ENCODE measurements at regions not wholly inside any gene's neighbourhood (a gene's known extent, or its start where the extent isn't known, plus 50 kb on each side); places are given as distances from the start of the nearest gene placed in this dataset.

- peaks cover 3% of the 10 kb centered on the region for H3K9me3 ChIP-seq (ENCODE audit: control insufficient read depth, low read length)
- H3K27me3 ChIP-seq (replicated peaks; ENCODE audit: control insufficient read depth, insufficient read depth, low read length): no peaks in the 10 kb centered on the region
- no peaks in the 10 kb centered on the region for H3K36me3 ChIP-seq (ENCODE audit: control insufficient read depth, insufficient read depth, low read length, severe bottlenecking)
- peaks cover 23% of the 10 kb centered on the region for H3K4me1 ChIP-seq (ENCODE audit: control insufficient read depth, insufficient read depth, low read length)
- peak; percentile 26 for DNase-seq (ENCODE audit: low read depth)
- H3K9ac ChIP-seq (ENCODE audit: low read length): no peak overlapping the region
- H3K4me3 ChIP-seq (ENCODE audit: low read length): no peak overlapping the region
Measured at GRCh38 chr10:43981232-43981631, 332.6 kb upstream of the ZNF32 start.

- DNase-seq (ENCODE audit: low read depth): no peak
Measured at GRCh38 chr10:43980715-43981114, 332.0 kb upstream of the ZNF32 start.

GRCh38 chr10:43980313-43980712, 331.6 kb upstream of the ZNF32 start:
- Histone ChIP-seq H3K9ac (ENCODE audit: low read length) (no peak overlapping the region), H3K27me3 (replicated peaks; ENCODE audit: control insufficient read depth, insufficient read depth, low read length) (no peaks in the 10 kb centered on the region), H3K9me3 (ENCODE audit: control insufficient read depth, low read length) (no peaks in the 10 kb centered on the region), H3K36me3 (ENCODE audit: control insufficient read depth, insufficient read depth, low read length, severe bottlenecking) (no peaks in the 10 kb centered on the region), H3K4me3 (ENCODE audit: low read length) (no peak overlapping the region), H3K4me1 (ENCODE audit: control insufficient read depth, insufficient read depth, low read length) (peaks cover 23% of the 10 kb centered on the region)
- DNase-seq (ENCODE audit: low read depth): no peak

More at GRCh38 chr10:43980715-43981114, 332.0 kb upstream of the ZNF32 start:
- Histone ChIP-seq H3K4me1 (ENCODE audit: control insufficient read depth, insufficient read depth, low read length) (peaks cover 23% of the 10 kb centered on the region), H3K9me3 (ENCODE audit: control insufficient read depth, low read length) (no peaks in the 10 kb centered on the region), H3K27me3 (replicated peaks; ENCODE audit: control insufficient read depth, insufficient read depth, low read length) (no peaks in the 10 kb centered on the region), H3K4me3 (ENCODE audit: low read length) (no peak overlapping the region), H3K9ac (ENCODE audit: low read length) (no peak overlapping the region), H3K36me3 (ENCODE audit: control insufficient read depth, insufficient read depth, low read length, severe bottlenecking) (no peaks in the 10 kb centered on the region)

- no peak overlapping the region for H3K4me3 ChIP-seq (ENCODE audit: low read length)
- H3K4me1 ChIP-seq (ENCODE audit: control insufficient read depth, insufficient read depth, low read length): peaks cover 27% of the 10 kb centered on the region
- H3K36me3 ChIP-seq (ENCODE audit: control insufficient read depth, insufficient read depth, low read length, severe bottlenecking): no peaks in the 10 kb centered on the region
- no peaks in the 10 kb centered on the region for H3K27me3 ChIP-seq (replicated peaks; ENCODE audit: control insufficient read depth, insufficient read depth, low read length)
- no peak overlapping the region for H3K9ac ChIP-seq (ENCODE audit: low read length)
- no peaks in the 10 kb centered on the region for H3K9me3 ChIP-seq (ENCODE audit: control insufficient read depth, low read length)
- DNase-seq (ENCODE audit: low read depth): no peak
Measured at GRCh38 chr10:43979551-43979950, 330.9 kb upstream of the ZNF32 start.

- H3K9ac ChIP-seq (ENCODE audit: low read length): no peak overlapping the region
- DNase-seq (ENCODE audit: low read depth): no peak
- H3K36me3 ChIP-seq (ENCODE audit: control insufficient read depth, insufficient read depth, low read length, severe bottlenecking): no peaks in the 10 kb centered on the region
- H3K9me3 ChIP-seq (ENCODE audit: control insufficient read depth, low read length): no peaks in the 10 kb centered on the region
- peaks cover 29% of the 10 kb centered on the region for H3K4me1 ChIP-seq (ENCODE audit: control insufficient read depth, insufficient read depth, low read length)
- H3K4me3 ChIP-seq (ENCODE audit: low read length): no peak overlapping the region
- no peaks in the 10 kb centered on the region for H3K27me3 ChIP-seq (replicated peaks; ENCODE audit: control insufficient read depth, insufficient read depth, low read length)
Measured at GRCh38 chr10:43978936-43979335, 330.3 kb upstream of the ZNF32 start.

GRCh38 chr10:43978091-43978490, 329.4 kb upstream of the ZNF32 start:
- Histone ChIP-seq H3K36me3 (ENCODE audit: control insufficient read depth, insufficient read depth, low read length, severe bottlenecking) (no peaks in the 10 kb centered on the region), H3K9ac (ENCODE audit: low read length) (no peak overlapping the region), H3K27me3 (replicated peaks; ENCODE audit: control insufficient read depth, insufficient read depth, low read length) (no peaks in the 10 kb centered on the region), H3K4me1 (ENCODE audit: control insufficient read depth, insufficient read depth, low read length) (peaks cover 29% of the 10 kb centered on the region), H3K4me3 (ENCODE audit: low read length) (no peak overlapping the region), H3K9me3 (ENCODE audit: control insufficient read depth, low read length) (no peaks in the 10 kb centered on the region)
- DNase-seq (ENCODE audit: low read depth): no peak

- Histone ChIP-seq H3K27me3 (replicated peaks; ENCODE audit: control insufficient read depth, insufficient read depth, low read length) (no peaks in the 10 kb centered on the region), H3K36me3 (ENCODE audit: control insufficient read depth, insufficient read depth, low read length, severe bottlenecking) (no peaks in the 10 kb centered on the region), H3K4me1 (ENCODE audit: control insufficient read depth, insufficient read depth, low read length) (peaks cover 14% of the 10 kb centered on the region), H3K9me3 (ENCODE audit: control insufficient read depth, low read length) (no peaks in the 10 kb centered on the region), H3K9ac (ENCODE audit: low read length) (no peak overlapping the region), H3K4me3 (ENCODE audit: low read length) (no peak overlapping the region)
- DNase-seq (ENCODE audit: low read depth): no peak
Measured at GRCh38 chr10:43976292-43976691, 327.6 kb upstream of the ZNF32 start.

GRCh38 chr10:43973801-43974200, 325.1 kb upstream of the ZNF32 start:
- H3K9me3 ChIP-seq (ENCODE audit: control insufficient read depth, low read length): no peaks in the 10 kb centered on the region
- no peaks in the 10 kb centered on the region for H3K36me3 ChIP-seq (ENCODE audit: control insufficient read depth, insufficient read depth, low read length, severe bottlenecking)
- H3K4me3 ChIP-seq (ENCODE audit: low read length): no peak overlapping the region
- no peak for DNase-seq (ENCODE audit: low read depth)
- peaks cover 6% of the 10 kb centered on the region for H3K27me3 ChIP-seq (replicated peaks; ENCODE audit: control insufficient read depth, insufficient read depth, low read length)
- H3K9ac ChIP-seq (ENCODE audit: low read length): no peak overlapping the region
- H3K4me1 ChIP-seq (ENCODE audit: control insufficient read depth, insufficient read depth, low read length): peaks cover 6% of the 10 kb centered on the region

- Histone ChIP-seq H3K4me3 (ENCODE audit: low read length) (no peak overlapping the region), H3K9ac (ENCODE audit: low read length) (no peak overlapping the region), H3K36me3 (ENCODE audit: control insufficient read depth, insufficient read depth, low read length, severe bottlenecking) (no peaks in the 10 kb centered on the region), H3K27me3 (replicated peaks; ENCODE audit: control insufficient read depth, insufficient read depth, low read length) (peaks cover 9% of the 10 kb centered on the region), H3K4me1 (ENCODE audit: control insufficient read depth, insufficient read depth, low read length) (peaks cover 6% of the 10 kb centered on the region), H3K9me3 (ENCODE audit: control insufficient read depth, low read length) (no peaks in the 10 kb centered on the region)
- no peak for DNase-seq (ENCODE audit: low read depth)
Measured at GRCh38 chr10:43972976-43973647, 324.4 kb upstream of the ZNF32 start.

GRCh38 chr10:43971981-43972380, 323.3 kb upstream of the ZNF32 start:
- Histone ChIP-seq H3K9ac (ENCODE audit: low read length) (no peak overlapping the region), H3K36me3 (ENCODE audit: control insufficient read depth, insufficient read depth, low read length, severe bottlenecking) (no peaks in the 10 kb centered on the region)

GRCh38 chr10:43971306-43971705, 322.6 kb upstream of the ZNF32 start:
- DNase-seq (ENCODE audit: low read depth): no peak
- no peak overlapping the region for H3K9ac ChIP-seq (ENCODE audit: low read length)
- no peak overlapping the region for H3K4me3 ChIP-seq (ENCODE audit: low read length)
- H3K9me3 ChIP-seq (ENCODE audit: control insufficient read depth, low read length): no peaks in the 10 kb centered on the region
- H3K36me3 ChIP-seq (ENCODE audit: control insufficient read depth, insufficient read depth, low read length, severe bottlenecking): no peaks in the 10 kb centered on the region
- H3K27me3 ChIP-seq (replicated peaks; ENCODE audit: control insufficient read depth, insufficient read depth, low read length): peaks cover 14% of the 10 kb centered on the region
- H3K4me1 ChIP-seq (ENCODE audit: control insufficient read depth, insufficient read depth, low read length): peaks cover 6% of the 10 kb centered on the region

More at GRCh38 chr10:43971981-43972380, 323.3 kb upstream of the ZNF32 start:
- Histone ChIP-seq H3K4me3 (ENCODE audit: low read length) (no peak overlapping the region), H3K9me3 (ENCODE audit: control insufficient read depth, low read length) (no peaks in the 10 kb centered on the region), H3K27me3 (replicated peaks; ENCODE audit: control insufficient read depth, insufficient read depth, low read length) (peaks cover 14% of the 10 kb centered on the region), H3K4me1 (ENCODE audit: control insufficient read depth, insufficient read depth, low read length) (peaks cover 6% of the 10 kb centered on the region)
- DNase-seq (ENCODE audit: low read depth): no peak

- H3K36me3 ChIP-seq (ENCODE audit: control insufficient read depth, insufficient read depth, low read length, severe bottlenecking): no peaks in the 10 kb centered on the region
- H3K9ac ChIP-seq (ENCODE audit: low read length): no peak overlapping the region
- H3K4me1 ChIP-seq (ENCODE audit: control insufficient read depth, insufficient read depth, low read length): peaks cover 7% of the 10 kb centered on the region
- H3K27me3 ChIP-seq (replicated peaks; ENCODE audit: control insufficient read depth, insufficient read depth, low read length): peaks cover 14% of the 10 kb centered on the region
- H3K4me3 ChIP-seq (ENCODE audit: low read length): no peak overlapping the region
- no peaks in the 10 kb centered on the region for H3K9me3 ChIP-seq (ENCODE audit: control insufficient read depth, low read length)
- DNase-seq (ENCODE audit: low read depth): no peak
Measured at GRCh38 chr10:43970717-43971116, 322.0 kb upstream of the ZNF32 start.

All from adipocyte (in vitro differentiated cells).